ENCODE measurements at regions not wholly inside any gene's neighbourhood (a gene's known extent, or its start where the extent isn't known, plus 50 kb on each side); places are given as distances from the start of the nearest gene placed in this dataset.

GRCh38 chr3:194766845-194767244 is 81.2 kb downstream of the FAM43A start:
- TF ChIP-seq EZH2 (IDR thresholded peaks at IDR 0.05) (no peak), POLR2AphosphoS5 (IDR thresholded peaks at IDR 0.05; ENCODE audit: borderline replicate concordance, low read depth, low read length) (no peak)

Data from SK-N-MC (cell line).